ENCODE measurements at regions not wholly inside any gene's neighbourhood (a gene's known extent, or its start where the extent isn't known, plus 50 kb on each side); places are given as distances from the start of the nearest gene placed in this dataset.

DNA sequence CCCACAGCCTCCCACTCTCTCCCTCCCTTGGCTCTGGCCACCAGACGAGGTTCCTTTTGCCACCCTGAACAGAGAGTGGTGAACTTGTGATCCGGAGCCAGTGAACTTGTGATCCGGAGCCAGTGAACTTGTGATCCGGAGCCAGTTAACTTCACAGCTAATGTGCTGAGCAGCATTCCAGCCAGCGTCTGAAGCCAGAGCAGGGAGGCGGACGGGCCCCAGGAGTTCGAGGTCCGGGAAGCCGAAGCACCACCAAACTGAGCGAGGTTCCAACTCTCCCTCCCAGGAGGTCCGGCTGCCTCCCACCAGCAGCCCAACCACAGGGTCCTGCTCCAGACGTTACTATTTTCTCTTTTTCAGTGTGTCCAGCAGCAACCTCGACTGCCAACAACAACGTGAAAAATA, 85.8 kb downstream of the SYF2 start:
- DNase-seq: no peak
- Histone ChIP-seq H3K36me3 (no peaks in the 10 kb centered on the region), H3K27me3 (replicated peaks in 1 of 7) (peaks cover 0 to 44% (median 6%) of the 10 kb centered on the region in 7 donors), H3K4me3 (no peak overlapping the region), H3K27ac (no peak overlapping the region), H3K9me3 (no peaks in the 10 kb centered on the region), H3K4me1 (peaks cover 0 to 8% (median 0%) of the 10 kb centered on the region in 6 donors)
- WGBS, 5 donors: 45 to 80% (median 55%) methylated on average over 8 to 15 of the region's 15 CpGs
- TF ChIP-seq, protein P1, sequence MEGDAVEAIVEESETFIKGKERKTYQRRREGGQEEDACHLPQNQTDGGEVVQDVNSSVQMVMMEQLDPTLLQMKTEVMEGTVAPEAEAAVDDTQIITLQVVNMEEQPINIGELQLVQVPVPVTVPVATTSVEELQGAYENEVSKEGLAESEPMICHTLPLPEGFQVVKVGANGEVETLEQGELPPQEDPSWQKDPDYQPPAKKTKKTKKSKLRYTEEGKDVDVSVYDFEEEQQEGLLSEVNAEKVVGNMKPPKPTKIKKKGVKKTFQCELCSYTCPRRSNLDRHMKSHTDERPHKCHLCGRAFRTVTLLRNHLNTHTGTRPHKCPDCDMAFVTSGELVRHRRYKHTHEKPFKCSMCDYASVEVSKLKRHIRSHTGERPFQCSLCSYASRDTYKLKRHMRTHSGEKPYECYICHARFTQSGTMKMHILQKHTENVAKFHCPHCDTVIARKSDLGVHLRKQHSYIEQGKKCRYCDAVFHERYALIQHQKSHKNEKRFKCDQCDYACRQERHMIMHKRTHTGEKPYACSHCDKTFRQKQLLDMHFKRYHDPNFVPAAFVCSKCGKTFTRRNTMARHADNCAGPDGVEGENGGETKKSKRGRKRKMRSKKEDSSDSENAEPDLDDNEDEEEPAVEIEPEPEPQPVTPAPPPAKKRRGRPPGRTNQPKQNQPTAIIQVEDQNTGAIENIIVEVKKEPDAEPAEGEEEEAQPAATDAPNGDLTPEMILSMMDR (IDR thresholded peaks at IDR 0.05 in 8 of 11, conservative IDR thresholded peaks at IDR 0.05 in 3 of 11): no peak
- TF ChIP-seq POLR2AphosphoS5 (IDR thresholded peaks at IDR 0.05) (no peak), POLR2A (IDR thresholded peaks at IDR 0.05) (no peak)
- intact Hi-C loops (cut with DNase I; ENCODE audit: low total_unique reads): no loop called here

DNA sequence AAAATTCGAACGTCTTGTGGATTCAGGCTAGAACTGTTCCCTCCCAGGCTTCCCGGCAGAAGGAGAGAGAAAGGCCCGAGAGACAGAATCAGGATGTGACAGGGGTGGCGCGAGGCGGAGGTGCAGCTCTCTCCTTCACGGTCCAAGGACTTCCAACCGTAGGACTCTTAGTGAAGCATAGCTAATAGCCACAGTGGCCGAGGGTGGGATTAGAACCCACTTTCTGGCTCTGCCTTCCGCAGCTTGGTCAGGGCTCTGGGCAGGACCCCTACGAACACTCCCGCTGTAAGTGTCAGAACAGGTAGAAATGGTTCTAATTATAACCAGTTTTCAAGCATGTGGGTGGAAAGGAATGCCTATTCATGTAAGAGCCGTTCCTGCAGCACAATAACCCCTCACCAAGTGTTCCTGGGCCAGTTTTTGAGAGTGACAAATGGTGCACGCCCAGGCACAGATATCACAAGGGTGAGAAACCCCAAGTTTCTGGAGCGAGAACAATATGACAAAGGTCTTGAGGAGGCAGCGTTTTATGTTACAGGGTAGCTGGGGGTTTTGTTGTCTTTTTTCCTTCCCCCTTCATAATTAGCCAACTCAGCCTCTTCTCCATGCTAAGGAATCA, 86.4 kb downstream of the SYF2 start:
- TF ChIP-seq POLR2A (IDR thresholded peaks at IDR 0.05) (no peak), POLR2AphosphoS5 (IDR thresholded peaks at IDR 0.05) (no peak)
- TF ChIP-seq, protein P1 (IDR thresholded peaks at IDR 0.05 in 8 of 11, conservative IDR thresholded peaks at IDR 0.05 in 3 of 11): no peak
- WGBS, 5 donors: 64 to 74% (median 70%) methylated on average over 17 of the region's 17 CpGs
- H3K4me1 ChIP-seq: peaks cover 0 to 10% (median 0%) of the 10 kb centered on the region in 6 donors
- no peak overlapping the region for H3K4me3 ChIP-seq
- no peaks in the 10 kb centered on the region for H3K36me3 ChIP-seq
- H3K27me3 ChIP-seq (replicated peaks in 1 of 7): peaks cover 0 to 41% (median 6%) of the 10 kb centered on the region in 7 donors
- H3K27ac ChIP-seq: no peak overlapping the region
- intact Hi-C loops (cut with DNase I; ENCODE audit: low total_unique reads): no loop called here
- no peaks in the 10 kb centered on the region for H3K9me3 ChIP-seq
- DNase-seq: no peak

GRCh38 chr1:25140073-25140797, 92.1 kb downstream of the SYF2 start:
- H3K4me3 ChIP-seq: no peak overlapping the region
- H3K9me3 ChIP-seq: no peaks in the 10 kb centered on the region
- 34 to 45% (median 39%) methylated on average over 15 of the region's 15 CpGs for WGBS, 5 donors
- no peak overlapping the region for H3K27ac ChIP-seq
- intact Hi-C loops (cut with DNase I; ENCODE audit: low total_unique reads): no loop called here
- TF ChIP-seq POLR2AphosphoS5 (IDR thresholded peaks at IDR 0.05) (peak in 1 of 3 donors; percentile 21), POLR2A (IDR thresholded peaks at IDR 0.05) (no peak)
- TF ChIP-seq, protein P1 (IDR thresholded peaks at IDR 0.05 in 8 of 11, conservative IDR thresholded peaks at IDR 0.05 in 3 of 11): no peak
- no peaks in the 10 kb centered on the region for H3K36me3 ChIP-seq
- peaks cover 0 to 13% (median 3%) of the 10 kb centered on the region in 6 donors for H3K4me1 ChIP-seq
- DNase-seq: peak; percentile 83
- H3K27me3 ChIP-seq (replicated peaks in 1 of 7): peaks cover 0 to 40% (median 6%) of the 10 kb centered on the region in 7 donors

Measured in spleen (tissue), 11 donors.